ENCODE measurements at regions not wholly inside any gene's neighbourhood (a gene's known extent, or its start where the extent isn't known, plus 50 kb on each side); places are given as distances from the start of the nearest gene placed in this dataset.

DNA sequence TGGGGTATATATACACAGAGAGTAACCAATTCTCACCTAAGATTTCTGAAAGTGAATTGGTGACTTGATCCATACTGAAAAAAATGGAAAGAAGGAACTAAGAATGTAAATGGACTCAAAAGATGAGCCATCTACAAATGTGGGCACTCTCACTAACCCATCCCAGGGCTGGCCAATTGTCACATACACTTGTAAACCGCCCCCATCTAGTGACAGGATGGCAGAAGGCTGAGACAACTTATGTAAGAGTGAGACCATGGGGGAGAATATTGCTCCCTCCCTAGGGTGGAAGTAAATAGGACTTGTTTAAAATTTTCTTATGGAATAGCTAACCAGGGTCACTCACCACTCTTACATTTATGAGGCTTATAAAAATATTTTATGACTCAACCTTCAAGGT, 377.1 kb upstream of the ISX start:
- intact Hi-C loops (cut with micrococcal nuclease), result no loop called here
- DNase-seq (ENCODE audit: unreplicated experiment), result no peak
- no peak overlapping the region for H3K27ac Mint-ChIP-seq (ENCODE audit: low read depth, unreplicated experiment)
- no peaks in the 10 kb centered on the region for H3K36me3 Mint-ChIP-seq (ENCODE audit: insufficient read depth, unreplicated experiment)
- H3K4me3 Mint-ChIP-seq (ENCODE audit: unreplicated experiment), result no peak overlapping the region
- TF ChIP-seq, protein P1, sequence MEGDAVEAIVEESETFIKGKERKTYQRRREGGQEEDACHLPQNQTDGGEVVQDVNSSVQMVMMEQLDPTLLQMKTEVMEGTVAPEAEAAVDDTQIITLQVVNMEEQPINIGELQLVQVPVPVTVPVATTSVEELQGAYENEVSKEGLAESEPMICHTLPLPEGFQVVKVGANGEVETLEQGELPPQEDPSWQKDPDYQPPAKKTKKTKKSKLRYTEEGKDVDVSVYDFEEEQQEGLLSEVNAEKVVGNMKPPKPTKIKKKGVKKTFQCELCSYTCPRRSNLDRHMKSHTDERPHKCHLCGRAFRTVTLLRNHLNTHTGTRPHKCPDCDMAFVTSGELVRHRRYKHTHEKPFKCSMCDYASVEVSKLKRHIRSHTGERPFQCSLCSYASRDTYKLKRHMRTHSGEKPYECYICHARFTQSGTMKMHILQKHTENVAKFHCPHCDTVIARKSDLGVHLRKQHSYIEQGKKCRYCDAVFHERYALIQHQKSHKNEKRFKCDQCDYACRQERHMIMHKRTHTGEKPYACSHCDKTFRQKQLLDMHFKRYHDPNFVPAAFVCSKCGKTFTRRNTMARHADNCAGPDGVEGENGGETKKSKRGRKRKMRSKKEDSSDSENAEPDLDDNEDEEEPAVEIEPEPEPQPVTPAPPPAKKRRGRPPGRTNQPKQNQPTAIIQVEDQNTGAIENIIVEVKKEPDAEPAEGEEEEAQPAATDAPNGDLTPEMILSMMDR (IDR thresholded peaks at IDR 0.05; ENCODE audit: unreplicated experiment), result no peak
- ChIA-PET POLR2A (no interaction called here), CTCF (no interaction called here)
- no TSS peak for BruUV-seq (replicated peaks)
- peaks cover 48% of the 10 kb centered on the region for H3K9me3 Mint-ChIP-seq (ENCODE audit: unreplicated experiment)
- H3K27me3 Mint-ChIP-seq (ENCODE audit: insufficient read depth, unreplicated experiment), result no peaks in the 10 kb centered on the region
- H3K4me1 Mint-ChIP-seq (ENCODE audit: insufficient read depth, unreplicated experiment), result no peaks in the 10 kb centered on the region

- intact Hi-C loops (cut with micrococcal nuclease), result no loop called here
- no TSS peak for BruUV-seq (replicated peaks)
- H3K27me3 Mint-ChIP-seq (ENCODE audit: insufficient read depth, unreplicated experiment), result no peaks in the 10 kb centered on the region
- H3K9me3 Mint-ChIP-seq (ENCODE audit: unreplicated experiment), result peaks cover 69% of the 10 kb centered on the region
- DNase-seq (ENCODE audit: unreplicated experiment), result no peak
- ChIA-PET POLR2A (no interaction called here), CTCF (interaction anchor here (0.6 kb wide), 1 partner anchor 458 kb away, joined by 3 read pairs; no protein-coding TSS in a partner anchor)
- TF ChIP-seq, protein P1 (IDR thresholded peaks at IDR 0.05; ENCODE audit: unreplicated experiment), result no peak
- H3K27ac Mint-ChIP-seq (ENCODE audit: low read depth, unreplicated experiment), result no peak overlapping the region
- no peak overlapping the region for H3K4me3 Mint-ChIP-seq (ENCODE audit: unreplicated experiment)
- no peaks in the 10 kb centered on the region for H3K4me1 Mint-ChIP-seq (ENCODE audit: insufficient read depth, unreplicated experiment)
- no peaks in the 10 kb centered on the region for H3K36me3 Mint-ChIP-seq (ENCODE audit: insufficient read depth, unreplicated experiment)
Measured at GRCh38 chr22:34696557-34696956, 369.4 kb upstream of the ISX start.

- no peaks in the 10 kb centered on the region for H3K27me3 Mint-ChIP-seq (ENCODE audit: insufficient read depth, unreplicated experiment)
- no peak overlapping the region for H3K27ac Mint-ChIP-seq (ENCODE audit: low read depth, unreplicated experiment)
- no peaks in the 10 kb centered on the region for H3K4me1 Mint-ChIP-seq (ENCODE audit: insufficient read depth, unreplicated experiment)
- H3K9me3 Mint-ChIP-seq (ENCODE audit: unreplicated experiment), result peaks cover 31% of the 10 kb centered on the region
- BruUV-seq (replicated peaks), result no TSS peak
- TF ChIP-seq, protein P1 (IDR thresholded peaks at IDR 0.05; ENCODE audit: unreplicated experiment), result no peak
- CTCF ChIA-PET, result no interaction called here
- no peaks in the 10 kb centered on the region for H3K36me3 Mint-ChIP-seq (ENCODE audit: insufficient read depth, unreplicated experiment)
- intact Hi-C loops (cut with micrococcal nuclease), result no loop called here
- no peak overlapping the region for H3K4me3 Mint-ChIP-seq (ENCODE audit: unreplicated experiment)
- POLR2A ChIA-PET, result no interaction called here
- DNase-seq (ENCODE audit: unreplicated experiment), result no peak
Measured at GRCh38 chr22:34702279-34702678, 363.7 kb upstream of the ISX start.

GRCh38 chr22:34709641-34710040, 356.3 kb upstream of the ISX start:
- H3K27ac Mint-ChIP-seq (ENCODE audit: low read depth, unreplicated experiment), result no peak overlapping the region
- peaks cover 54% of the 10 kb centered on the region for H3K9me3 Mint-ChIP-seq (ENCODE audit: unreplicated experiment)
- no TSS peak for BruUV-seq (replicated peaks)
- no peaks in the 10 kb centered on the region for H3K36me3 Mint-ChIP-seq (ENCODE audit: insufficient read depth, unreplicated experiment)
- ChIA-PET POLR2A (no interaction called here), CTCF (no interaction called here)
- TF ChIP-seq, protein P1 (IDR thresholded peaks at IDR 0.05; ENCODE audit: unreplicated experiment), result no peak
- H3K4me1 Mint-ChIP-seq (ENCODE audit: insufficient read depth, unreplicated experiment), result no peaks in the 10 kb centered on the region
- DNase-seq (ENCODE audit: unreplicated experiment), result no peak
- no peak overlapping the region for H3K4me3 Mint-ChIP-seq (ENCODE audit: unreplicated experiment)
- no peaks in the 10 kb centered on the region for H3K27me3 Mint-ChIP-seq (ENCODE audit: insufficient read depth, unreplicated experiment)
- intact Hi-C loops (cut with micrococcal nuclease), result no loop called here

All from MCF 10A (cell line).